BLaER1 (cell line): ENCODE measurements at regions not wholly inside any gene's neighbourhood (a gene's known extent, or its start where the extent isn't known, plus 50 kb on each side); places are given as distances from the start of the nearest gene placed in this dataset.
"Not testable (repeated sequence)": the region's sequence is repeated elsewhere in the genome, so short reads cannot be mapped to it uniquely, and the experiment has no call there.

Experiments used
- H3K27ac ChIP-seq: shearing (Covaris generic); formaldehyde crosslinking; 2 replicates; pipeline ENCODE4 v1.8.1; 2022
- H3K27me3 ChIP-seq: shearing (Covaris generic); formaldehyde crosslinking; 2 replicates; pipeline ENCODE4 v1.8.1; 2022
- H3K36me3 ChIP-seq: shearing (Covaris generic); formaldehyde crosslinking; 2 replicates; pipeline ENCODE4 v1.8.1; 2022
- H3K4me1 ChIP-seq: shearing (Covaris generic); formaldehyde crosslinking; 2 replicates; pipeline ENCODE4 v1.8.1; 2022
- H3K4me2 ChIP-seq: shearing (Covaris generic); formaldehyde crosslinking; 2 replicates; pipeline ENCODE4 v1.8.1; 2022
- H3K4me3 ChIP-seq: shearing (Covaris generic); formaldehyde crosslinking; 2 replicates; pipeline ENCODE4 v1.8.1; 2022
- H3K9ac ChIP-seq: shearing (Covaris generic); formaldehyde crosslinking; 2 replicates; pipeline ENCODE4 v1.8.1; 2022
- H3K9me3 ChIP-seq: shearing (Covaris generic); formaldehyde crosslinking; 2 replicates; pipeline ENCODE4 v1.8.1; 2022
- H4K20me1 ChIP-seq: shearing (Covaris generic); formaldehyde crosslinking; 2 replicates; pipeline ENCODE4 v1.8.1; 2022
- Cebpa-rat ChIP-seq: shearing (Covaris generic); IDR thresholded peaks from 2 replicates; pipeline ENCODE4 v1.8.1; 2022

DNA sequence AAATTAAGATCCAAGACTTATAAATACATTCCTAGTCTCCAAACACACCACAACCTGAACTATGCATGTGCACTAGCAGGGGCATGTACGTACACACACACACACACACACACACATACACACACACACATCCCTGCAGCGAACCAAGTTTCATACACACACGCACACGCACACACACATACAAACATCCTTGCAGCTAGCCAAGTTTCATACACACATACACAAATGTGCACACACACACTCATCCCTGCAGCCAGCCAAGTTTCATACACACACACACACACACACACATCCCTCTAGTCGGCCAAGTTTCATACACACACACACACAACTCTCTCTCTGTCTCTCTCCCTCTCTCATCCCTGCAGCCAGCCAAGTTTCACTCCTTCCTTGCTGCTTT lies 82.7 kb upstream of the WIPF3 start:
- no peaks in the 10 kb centered on the region for H3K9me3 ChIP-seq
- H3K27ac ChIP-seq = no peak overlapping the region
- TF ChIP-seq Cebpa-rat = no peak
- no peak overlapping the region for H3K4me2 ChIP-seq
- H3K4me3 ChIP-seq = no peak overlapping the region
- no peak overlapping the region for H3K9ac ChIP-seq
- H3K4me1 ChIP-seq = peaks cover 8% of the 10 kb centered on the region
- H3K27me3 ChIP-seq = no peaks in the 10 kb centered on the region
- H3K36me3 ChIP-seq = no peaks in the 10 kb centered on the region
- no peaks in the 10 kb centered on the region for H4K20me1 ChIP-seq

GRCh38 chr7:29729534-29730165 lies 76.7 kb upstream of the WIPF3 start:
- H3K4me1 ChIP-seq, H3K9me3 ChIP-seq, H3K4me3 ChIP-seq, H3K4me2 ChIP-seq, H4K20me1 ChIP-seq, H3K27ac ChIP-seq, H3K36me3 ChIP-seq, H3K27me3 ChIP-seq, H3K9ac ChIP-seq: not testable (repeated sequence)

GRCh38 chr7:29734246-29734731 lies 72.0 kb upstream of the WIPF3 start:
- no peaks in the 10 kb centered on the region for H3K4me1 ChIP-seq
- no peak overlapping the region for H3K4me2 ChIP-seq
- H3K36me3 ChIP-seq = no peaks in the 10 kb centered on the region
- H3K9ac ChIP-seq = no peak overlapping the region
- no peak for TF ChIP-seq Cebpa-rat
- no peaks in the 10 kb centered on the region for H3K9me3 ChIP-seq
- no peak overlapping the region for H3K27ac ChIP-seq
- H3K27me3 ChIP-seq = no peaks in the 10 kb centered on the region
- no peak overlapping the region for H3K4me3 ChIP-seq
- no peaks in the 10 kb centered on the region for H4K20me1 ChIP-seq

DNA sequence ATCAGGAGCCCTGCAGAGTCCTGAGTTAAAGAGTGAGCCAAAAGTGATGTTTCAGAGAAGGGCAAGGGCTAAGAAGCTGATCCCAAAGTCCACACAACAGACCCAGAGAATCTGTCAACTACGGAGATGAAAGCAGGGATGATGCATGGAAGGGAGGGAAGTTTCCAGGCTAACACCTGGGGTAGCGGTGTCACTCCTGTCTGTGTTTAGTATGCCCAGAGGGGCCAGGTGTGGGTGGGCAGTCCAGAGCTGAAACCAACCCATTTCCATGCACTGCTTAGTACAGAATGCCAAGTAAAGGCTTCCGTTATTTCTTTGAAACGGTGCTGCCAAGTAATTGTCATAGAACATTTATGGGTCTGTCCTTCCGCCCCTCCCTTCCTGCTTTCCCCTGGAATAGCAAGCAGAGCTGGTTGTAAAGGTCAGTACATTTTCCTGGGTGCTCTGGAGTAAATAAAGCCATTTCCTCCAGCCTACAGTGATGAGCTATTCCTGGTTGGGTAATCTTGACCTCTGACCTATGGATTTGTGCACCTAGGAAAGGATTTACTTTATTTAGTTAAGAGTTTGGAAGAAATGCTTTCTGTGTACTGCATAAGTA lies 58.6 kb upstream of the WIPF3 start:
- H3K4me3 ChIP-seq, H3K4me2 ChIP-seq, H4K20me1 ChIP-seq, H3K36me3 ChIP-seq, H3K9ac ChIP-seq, H3K27ac ChIP-seq, H3K27me3 ChIP-seq, H3K4me1 ChIP-seq, H3K9me3 ChIP-seq: not testable (repeated sequence)

DNA sequence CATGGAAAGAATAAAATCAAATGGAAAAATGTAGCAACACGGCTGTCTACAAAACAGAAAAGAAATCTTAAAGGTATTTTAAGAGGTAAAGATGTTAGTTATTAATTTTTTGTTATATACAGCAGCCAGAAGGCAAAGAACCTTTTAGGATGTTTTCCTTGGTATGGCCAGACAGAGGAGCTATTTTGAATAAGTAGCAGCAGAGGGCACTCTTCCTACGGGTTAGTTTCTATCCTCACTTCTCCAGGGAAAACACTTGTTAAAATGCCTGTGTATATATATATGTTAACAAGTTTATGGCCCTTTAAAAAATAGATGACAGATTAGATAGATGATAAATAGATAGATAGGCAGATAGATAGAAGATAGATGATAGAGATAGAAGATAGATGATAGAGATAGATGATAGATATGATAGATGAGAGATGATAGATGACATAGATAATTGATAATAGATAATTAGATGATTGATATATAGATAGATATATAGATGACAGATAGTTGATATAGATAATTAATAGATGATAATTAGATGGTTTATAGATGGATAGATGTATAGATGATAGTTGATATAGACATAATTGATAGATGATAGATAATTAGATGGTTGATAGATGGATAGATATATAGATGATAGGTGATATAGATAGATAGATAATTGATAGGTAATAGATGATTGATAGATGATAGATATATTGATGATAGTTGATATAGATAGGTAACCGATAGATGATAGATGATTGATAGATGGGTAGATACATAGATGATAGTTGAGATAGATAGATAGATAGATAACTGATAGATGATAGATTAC lies 57.8 kb upstream of the WIPF3 start:
- no peak for TF ChIP-seq Cebpa-rat
- no peaks in the 10 kb centered on the region for H3K9me3 ChIP-seq
- H3K36me3 ChIP-seq = no peaks in the 10 kb centered on the region

DNA sequence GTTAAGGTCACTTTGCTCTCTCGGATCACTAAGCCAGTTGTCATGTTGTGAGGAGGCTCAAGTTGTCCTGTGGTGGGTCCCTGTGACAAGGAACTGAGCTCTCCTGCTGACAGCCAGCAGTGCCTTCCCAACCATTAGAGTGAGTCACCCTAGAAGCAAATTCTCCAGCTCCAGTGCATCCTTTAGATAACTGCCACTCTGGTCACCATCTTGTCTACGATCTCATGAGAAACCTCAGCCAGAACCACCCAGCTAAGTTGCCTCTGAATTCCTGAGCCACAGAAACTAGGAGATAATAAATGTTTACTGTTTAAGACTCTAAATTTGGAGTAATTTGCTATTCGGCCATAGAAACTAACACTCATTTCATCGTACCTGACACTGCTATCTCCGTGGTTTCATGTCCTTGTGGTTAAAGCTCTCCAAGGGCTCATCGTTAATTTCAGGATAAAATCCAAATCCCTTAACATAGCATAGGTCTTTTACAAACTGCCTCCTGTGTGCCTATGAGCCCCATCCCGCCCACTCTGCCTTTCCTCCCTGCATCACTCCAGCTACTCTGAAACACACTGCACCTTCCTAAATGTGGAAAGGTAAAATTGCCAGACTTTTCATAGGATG lies 56.5 kb upstream of the WIPF3 start:
- no peaks in the 10 kb centered on the region for H3K9me3 ChIP-seq
- no peak overlapping the region for H3K4me3 ChIP-seq
- H3K4me2 ChIP-seq = no peak overlapping the region
- no peaks in the 10 kb centered on the region for H3K36me3 ChIP-seq
- H3K4me1 ChIP-seq = no peaks in the 10 kb centered on the region
- no peak for TF ChIP-seq Cebpa-rat
- H3K9ac ChIP-seq = no peak overlapping the region
- H3K27me3 ChIP-seq = no peaks in the 10 kb centered on the region
- H4K20me1 ChIP-seq = no peaks in the 10 kb centered on the region
- no peak overlapping the region for H3K27ac ChIP-seq

More for the DNA sequence above, 57.8 kb upstream of the WIPF3 start:
- Histone ChIP-seq H3K27ac (no peak overlapping the region), H3K27me3 (no peaks in the 10 kb centered on the region), H3K4me3 (no peak overlapping the region), H3K4me2 (no peak overlapping the region), H3K4me1 (no peaks in the 10 kb centered on the region), H3K9ac (no peak overlapping the region), H4K20me1 (no peaks in the 10 kb centered on the region)

- H3K27me3 ChIP-seq, H3K36me3 ChIP-seq, H3K4me2 ChIP-seq, H3K4me3 ChIP-seq, H3K4me1 ChIP-seq, H3K9me3 ChIP-seq, H4K20me1 ChIP-seq, H3K9ac ChIP-seq, H3K27ac ChIP-seq: not testable (repeated sequence)
These were observed 55.9 kb upstream of the WIPF3 start for GRCh38 chr7:29750373-29750940.

DNA sequence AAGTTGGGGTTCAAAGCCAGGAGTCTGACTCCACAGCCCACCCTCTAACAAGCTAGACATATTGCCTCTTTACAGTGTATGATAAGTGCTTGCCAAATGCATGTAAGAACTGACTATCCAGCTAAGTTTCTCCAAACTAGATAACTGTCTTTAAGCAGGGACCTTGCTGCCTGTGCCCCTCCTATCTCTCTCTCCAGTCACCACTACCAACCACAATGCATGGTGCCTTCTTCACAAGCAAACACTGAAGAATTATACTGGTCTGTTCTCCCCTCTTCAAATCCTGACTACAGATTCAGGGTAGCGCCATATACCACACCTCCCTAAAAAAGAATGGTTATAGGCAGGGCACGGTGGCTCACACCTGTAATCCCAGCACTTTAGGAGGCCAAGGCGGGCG lies 55.3 kb upstream of the WIPF3 start:
- not testable (repeated sequence) for H3K9me3 ChIP-seq, H3K36me3 ChIP-seq, H3K4me3 ChIP-seq, H3K27me3 ChIP-seq, H3K27ac ChIP-seq, H3K9ac ChIP-seq, H3K4me2 ChIP-seq, H3K4me1 ChIP-seq, H4K20me1 ChIP-seq

DNA sequence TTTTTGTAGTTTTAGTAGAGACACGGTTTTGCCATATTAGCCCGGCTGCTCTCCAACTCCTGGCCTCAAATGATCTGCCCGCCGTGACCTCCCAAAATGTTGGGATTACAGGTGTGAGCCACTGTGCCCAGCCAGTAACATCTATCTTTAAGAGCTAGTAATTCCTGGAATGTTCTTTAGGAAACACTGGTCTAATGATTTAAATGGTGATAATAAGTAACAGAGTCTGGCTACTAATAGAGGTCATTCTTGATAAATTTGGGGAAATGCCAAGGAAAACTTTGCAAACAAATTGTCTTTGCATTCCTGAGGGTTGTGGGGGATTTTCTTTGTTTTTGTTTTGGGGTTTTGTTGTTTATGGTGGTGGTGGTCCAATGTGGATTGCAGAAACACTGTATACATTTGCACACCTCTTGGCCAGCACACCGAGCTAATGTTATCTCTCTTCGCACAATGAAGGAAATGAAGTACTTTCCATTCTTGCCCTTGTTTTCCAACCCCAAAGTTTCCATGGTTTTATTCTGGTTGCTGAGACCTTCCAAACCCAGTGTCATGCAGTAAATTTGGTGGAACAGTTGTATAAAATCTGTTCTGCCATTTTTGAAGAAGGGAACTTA lies 51.3 kb upstream of the WIPF3 start:
- Histone ChIP-seq H3K27me3 (no peaks in the 10 kb centered on the region), H3K4me3 (no peak overlapping the region), H3K27ac (no peak overlapping the region), H3K36me3 (no peaks in the 10 kb centered on the region), H3K9me3 (no peaks in the 10 kb centered on the region), H3K4me2 (no peak overlapping the region), H3K9ac (no peak overlapping the region), H3K4me1 (no peaks in the 10 kb centered on the region), H4K20me1 (no peaks in the 10 kb centered on the region)
- no peak for TF ChIP-seq Cebpa-rat
